ENCODE measurements at regions not wholly inside any gene's neighbourhood (a gene's known extent, or its start where the extent isn't known, plus 50 kb on each side); places are given as distances from the start of the nearest gene placed in this dataset.

- no peak for TF ChIP-seq CTCF (IDR thresholded peaks at IDR 0.05; ENCODE audit: insufficient read depth, missing control alignments)
- no peak for DNase-seq (ENCODE audit: insufficient read length, low spot score)
- no peak for FAIRE-seq
These were observed 157.2 kb downstream of the S1PR1 start for GRCh38 chr1:101394041-101394440.

GRCh38 chr1:101399222-101399621, 162.4 kb downstream of the S1PR1 start:
- FAIRE-seq (no peak), DNase-seq (ENCODE audit: insufficient read length, low spot score) (no peak)
- no peak for TF ChIP-seq CTCF (IDR thresholded peaks at IDR 0.05; ENCODE audit: insufficient read depth, missing control alignments)

GRCh38 chr1:101406271-101406670, 169.5 kb downstream of the S1PR1 start:
- FAIRE-seq (no peak), DNase-seq (ENCODE audit: insufficient read length, low spot score) (no peak)
- TF ChIP-seq CTCF (IDR thresholded peaks at IDR 0.05; ENCODE audit: insufficient read depth, missing control alignments), result no peak

GRCh38 chr1:101406681-101407080, 169.9 kb downstream of the S1PR1 start:
- FAIRE-seq (no peak), DNase-seq (ENCODE audit: insufficient read length, low spot score) (no peak)
- no peak for TF ChIP-seq CTCF (IDR thresholded peaks at IDR 0.05; ENCODE audit: insufficient read depth, missing control alignments)

GRCh38 chr1:101407505-101408211, 170.8 kb downstream of the S1PR1 start:
- DNase-seq (ENCODE audit: insufficient read length, low spot score) (no peak), FAIRE-seq (no peak)
- no peak for TF ChIP-seq CTCF (IDR thresholded peaks at IDR 0.05; ENCODE audit: insufficient read depth, missing control alignments)

- DNase-seq (ENCODE audit: insufficient read length, low spot score) (no peak), FAIRE-seq (no peak)
- no peak for TF ChIP-seq CTCF (IDR thresholded peaks at IDR 0.05; ENCODE audit: insufficient read depth, missing control alignments)
These were observed 171.6 kb downstream of the S1PR1 start for GRCh38 chr1:101408212-101409042.

GRCh38 chr1:101409102-101409501, 172.3 kb downstream of the S1PR1 start:
- no peak for TF ChIP-seq CTCF (IDR thresholded peaks at IDR 0.05; ENCODE audit: insufficient read depth, missing control alignments)
- no peak for DNase-seq (ENCODE audit: insufficient read length, low spot score)

More at GRCh38 chr1:101409102-101409501, 172.3 kb downstream of the S1PR1 start:
- no peak for FAIRE-seq

All from D721Med (cell line).